SK-N-SH treated with all-trans-retinoic acid at 6 μM for 48 hours (cell line): ENCODE measurements at regions not wholly inside any gene's neighbourhood (a gene's known extent, or its start where the extent isn't known, plus 50 kb on each side); places are given as distances from the start of the nearest gene placed in this dataset.

Source experiments
- RARB ChIP-seq: fragments of 250-450 bp; sonication (Bioruptor Pico); IDR thresholded peaks from 2 replicates; pipeline ENCODE4 v1.8.0; 2021; ENCODE audit warnings: mild to moderate bottlenecking, moderate library complexity
- SNAI2 ChIP-seq: fragments of 250-450 bp; sonication (Bioruptor Pico); IDR thresholded peaks from 2 replicates; pipeline ENCODE4 v1.5.0; 2020; ENCODE audit warnings: mild to moderate bottlenecking, moderate library complexity
- TCF4 ChIP-seq: fragments of 250-450 bp; sonication (Bioruptor Pico); IDR thresholded peaks from 2 replicates; pipeline ENCODE4 v1.8.0; 2021; ENCODE audit warnings: mild to moderate bottlenecking, moderate library complexity, borderline replicate concordance
- ZC3H10 ChIP-seq: fragments of 250-450 bp; sonication (Bioruptor Pico); IDR thresholded peaks from 2 replicates; pipeline ENCODE4 v1.5.1; 2021; ENCODE audit warnings: mild to moderate bottlenecking, moderate library complexity
- ZNF8 ChIP-seq: fragments of 450-650 bp; formaldehyde crosslinking; IDR thresholded peaks from 2 replicates; pipeline ENCODE4 v1.5.0; 2020; ENCODE audit warnings: mild to moderate bottlenecking, moderate library complexity
- TF ChIP-seq, protein P1 (sequence below): fragments of 250-450 bp; sonication (Bioruptor Pico); IDR thresholded peaks from 2 replicates; pipeline ENCODE4 v1.5.1; 2021; ENCODE audit warnings: mild to moderate bottlenecking, moderate library complexity
- TF ChIP-seq, protein P2 (sequence below): fragments of 250-450 bp; sonication (Bioruptor Pico); IDR thresholded peaks from 2 replicates; pipeline ENCODE4 v1.5.1; 2020; ENCODE audit warnings: low read depth, mild to moderate bottlenecking, moderate library complexity
- TF ChIP-seq, protein P3 (sequence below): fragments of 250-450 bp; sonication (Bioruptor Pico); IDR thresholded peaks from 2 replicates; pipeline ENCODE4 v1.5.0; 2020; ENCODE audit warnings: mild to moderate bottlenecking, moderate library complexity

DNA sequence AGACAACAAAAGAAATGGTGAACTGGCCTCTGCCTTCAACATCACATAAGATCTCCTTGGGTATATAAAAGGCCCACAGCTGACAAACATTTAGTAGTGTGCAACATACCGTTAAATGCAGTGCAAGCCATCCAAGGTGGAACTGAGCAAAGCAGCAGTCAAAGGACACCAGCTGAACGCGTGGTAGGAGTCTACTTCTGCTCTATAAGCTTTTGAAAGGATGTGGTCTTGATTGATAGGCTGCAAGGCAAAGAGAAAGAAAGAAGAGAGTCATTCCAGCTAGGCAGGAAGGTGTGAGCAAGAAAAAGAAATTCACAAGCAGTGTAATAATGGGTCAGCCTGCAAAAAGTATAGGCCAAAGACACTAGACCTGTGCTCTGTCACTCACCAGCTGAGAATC lies 356.3 kb downstream of the SATB2 start:
- TF ChIP-seq RARB (no peak), ZNF8 (CRISPR knock-in tag) (no peak), ZC3H10 (CRISPR knock-in tag) (no peak), SNAI2 (CRISPR knock-in tag) (no peak), TCF4 (CRISPR knock-in tag) (no peak)
- TF ChIP-seq, protein P1, sequence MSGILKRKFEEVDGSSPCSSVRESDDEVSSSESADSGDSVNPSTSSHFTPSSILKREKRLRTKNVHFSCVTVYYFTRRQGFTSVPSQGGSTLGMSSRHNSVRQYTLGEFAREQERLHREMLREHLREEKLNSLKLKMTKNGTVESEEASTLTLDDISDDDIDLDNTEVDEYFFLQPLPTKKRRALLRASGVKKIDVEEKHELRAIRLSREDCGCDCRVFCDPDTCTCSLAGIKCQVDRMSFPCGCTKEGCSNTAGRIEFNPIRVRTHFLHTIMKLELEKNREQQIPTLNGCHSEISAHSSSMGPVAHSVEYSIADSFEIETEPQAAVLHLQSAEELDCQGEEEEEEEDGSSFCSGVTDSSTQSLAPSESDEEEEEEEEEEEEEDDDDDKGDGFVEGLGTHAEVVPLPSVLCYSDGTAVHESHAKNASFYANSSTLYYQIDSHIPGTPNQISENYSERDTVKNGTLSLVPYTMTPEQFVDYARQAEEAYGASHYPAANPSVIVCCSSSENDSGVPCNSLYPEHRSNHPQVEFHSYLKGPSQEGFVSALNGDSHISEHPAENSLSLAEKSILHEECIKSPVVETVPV (CRISPR knock-in tag): no peak
- TF ChIP-seq, protein P2, sequence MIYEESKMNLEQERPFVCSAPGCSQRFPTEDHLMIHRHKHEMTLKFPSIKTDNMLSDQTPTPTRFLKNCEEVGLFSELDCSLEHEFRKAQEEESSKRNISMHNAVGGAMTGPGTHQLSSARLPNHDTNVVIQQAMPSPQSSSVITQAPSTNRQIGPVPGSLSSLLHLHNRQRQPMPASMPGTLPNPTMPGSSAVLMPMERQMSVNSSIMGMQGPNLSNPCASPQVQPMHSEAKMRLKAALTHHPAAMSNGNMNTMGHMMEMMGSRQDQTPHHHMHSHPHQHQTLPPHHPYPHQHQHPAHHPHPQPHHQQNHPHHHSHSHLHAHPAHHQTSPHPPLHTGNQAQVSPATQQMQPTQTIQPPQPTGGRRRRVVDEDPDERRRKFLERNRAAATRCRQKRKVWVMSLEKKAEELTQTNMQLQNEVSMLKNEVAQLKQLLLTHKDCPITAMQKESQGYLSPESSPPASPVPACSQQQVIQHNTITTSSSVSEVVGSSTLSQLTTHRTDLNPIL (CRISPR knock-in tag): no peak
- TF ChIP-seq, protein P3, sequence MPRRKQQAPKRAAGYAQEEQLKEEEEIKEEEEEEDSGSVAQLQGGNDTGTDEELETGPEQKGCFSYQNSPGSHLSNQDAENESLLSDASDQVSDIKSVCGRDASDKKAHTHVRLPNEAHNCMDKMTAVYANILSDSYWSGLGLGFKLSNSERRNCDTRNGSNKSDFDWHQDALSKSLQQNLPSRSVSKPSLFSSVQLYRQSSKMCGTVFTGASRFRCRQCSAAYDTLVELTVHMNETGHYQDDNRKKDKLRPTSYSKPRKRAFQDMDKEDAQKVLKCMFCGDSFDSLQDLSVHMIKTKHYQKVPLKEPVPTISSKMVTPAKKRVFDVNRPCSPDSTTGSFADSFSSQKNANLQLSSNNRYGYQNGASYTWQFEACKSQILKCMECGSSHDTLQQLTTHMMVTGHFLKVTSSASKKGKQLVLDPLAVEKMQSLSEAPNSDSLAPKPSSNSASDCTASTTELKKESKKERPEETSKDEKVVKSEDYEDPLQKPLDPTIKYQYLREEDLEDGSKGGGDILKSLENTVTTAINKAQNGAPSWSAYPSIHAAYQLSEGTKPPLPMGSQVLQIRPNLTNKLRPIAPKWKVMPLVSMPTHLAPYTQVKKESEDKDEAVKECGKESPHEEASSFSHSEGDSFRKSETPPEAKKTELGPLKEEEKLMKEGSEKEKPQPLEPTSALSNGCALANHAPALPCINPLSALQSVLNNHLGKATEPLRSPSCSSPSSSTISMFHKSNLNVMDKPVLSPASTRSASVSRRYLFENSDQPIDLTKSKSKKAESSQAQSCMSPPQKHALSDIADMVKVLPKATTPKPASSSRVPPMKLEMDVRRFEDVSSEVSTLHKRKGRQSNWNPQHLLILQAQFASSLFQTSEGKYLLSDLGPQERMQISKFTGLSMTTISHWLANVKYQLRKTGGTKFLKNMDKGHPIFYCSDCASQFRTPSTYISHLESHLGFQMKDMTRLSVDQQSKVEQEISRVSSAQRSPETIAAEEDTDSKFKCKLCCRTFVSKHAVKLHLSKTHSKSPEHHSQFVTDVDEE (CRISPR knock-in tag): no peak
